GM12873 (cell line): ENCODE measurements at regions not wholly inside any gene's neighbourhood (a gene's known extent, or its start where the extent isn't known, plus 50 kb on each side); places are given as distances from the start of the nearest gene placed in this dataset.

Source experiments
- TF ChIP-seq, protein P1 (sequence below): IDR thresholded peaks from 2 replicates; pipeline ENCODE4 v1.5.1; 2012; ENCODE audit warnings: low read depth, mild to moderate bottlenecking, moderate library complexity, low read length, control low read depth; ENCODE audit not compliant: insufficient read depth; ENCODE audit errors: missing control alignments

DNA sequence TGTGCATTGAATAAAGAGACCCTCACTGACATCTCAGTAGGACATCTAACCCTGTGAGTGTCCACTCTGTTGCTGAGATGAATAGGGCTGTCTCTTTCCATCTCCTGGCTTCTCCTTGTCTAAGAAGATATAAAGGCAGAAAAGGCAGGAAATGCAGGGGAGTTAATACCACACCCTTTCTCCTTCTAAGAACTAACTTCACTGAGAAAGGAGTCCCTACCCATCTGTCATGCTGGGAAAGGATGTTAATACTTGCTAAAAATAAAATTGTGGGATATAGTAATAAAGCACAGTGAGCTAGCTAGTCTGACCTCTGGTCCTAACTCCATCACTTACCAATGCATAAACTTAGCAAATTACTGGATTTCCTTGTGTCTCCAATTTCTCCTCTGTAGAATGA is 213.9 kb upstream of the FIGN start:
- TF ChIP-seq, protein P1, sequence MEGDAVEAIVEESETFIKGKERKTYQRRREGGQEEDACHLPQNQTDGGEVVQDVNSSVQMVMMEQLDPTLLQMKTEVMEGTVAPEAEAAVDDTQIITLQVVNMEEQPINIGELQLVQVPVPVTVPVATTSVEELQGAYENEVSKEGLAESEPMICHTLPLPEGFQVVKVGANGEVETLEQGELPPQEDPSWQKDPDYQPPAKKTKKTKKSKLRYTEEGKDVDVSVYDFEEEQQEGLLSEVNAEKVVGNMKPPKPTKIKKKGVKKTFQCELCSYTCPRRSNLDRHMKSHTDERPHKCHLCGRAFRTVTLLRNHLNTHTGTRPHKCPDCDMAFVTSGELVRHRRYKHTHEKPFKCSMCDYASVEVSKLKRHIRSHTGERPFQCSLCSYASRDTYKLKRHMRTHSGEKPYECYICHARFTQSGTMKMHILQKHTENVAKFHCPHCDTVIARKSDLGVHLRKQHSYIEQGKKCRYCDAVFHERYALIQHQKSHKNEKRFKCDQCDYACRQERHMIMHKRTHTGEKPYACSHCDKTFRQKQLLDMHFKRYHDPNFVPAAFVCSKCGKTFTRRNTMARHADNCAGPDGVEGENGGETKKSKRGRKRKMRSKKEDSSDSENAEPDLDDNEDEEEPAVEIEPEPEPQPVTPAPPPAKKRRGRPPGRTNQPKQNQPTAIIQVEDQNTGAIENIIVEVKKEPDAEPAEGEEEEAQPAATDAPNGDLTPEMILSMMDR = no peak

DNA sequence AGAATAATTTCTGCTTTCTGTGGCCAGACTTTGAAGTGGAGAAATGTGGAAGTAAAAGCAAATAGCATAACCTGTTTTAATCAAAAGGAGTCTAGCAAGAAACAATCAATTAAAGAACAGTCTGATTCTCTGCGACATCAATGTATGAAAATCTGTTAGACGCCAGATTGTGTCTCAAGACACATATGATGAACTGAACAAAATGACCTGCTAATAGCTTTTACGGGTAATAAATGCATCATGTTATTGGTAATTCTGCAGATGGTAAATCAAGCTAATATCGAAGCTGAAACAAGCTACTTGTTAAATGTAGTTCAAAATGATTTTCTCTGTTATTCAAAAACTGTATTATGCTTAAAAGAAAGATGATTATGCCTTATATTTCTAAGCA is 208.5 kb upstream of the FIGN start:
- TF ChIP-seq, protein P1 = no peak

DNA sequence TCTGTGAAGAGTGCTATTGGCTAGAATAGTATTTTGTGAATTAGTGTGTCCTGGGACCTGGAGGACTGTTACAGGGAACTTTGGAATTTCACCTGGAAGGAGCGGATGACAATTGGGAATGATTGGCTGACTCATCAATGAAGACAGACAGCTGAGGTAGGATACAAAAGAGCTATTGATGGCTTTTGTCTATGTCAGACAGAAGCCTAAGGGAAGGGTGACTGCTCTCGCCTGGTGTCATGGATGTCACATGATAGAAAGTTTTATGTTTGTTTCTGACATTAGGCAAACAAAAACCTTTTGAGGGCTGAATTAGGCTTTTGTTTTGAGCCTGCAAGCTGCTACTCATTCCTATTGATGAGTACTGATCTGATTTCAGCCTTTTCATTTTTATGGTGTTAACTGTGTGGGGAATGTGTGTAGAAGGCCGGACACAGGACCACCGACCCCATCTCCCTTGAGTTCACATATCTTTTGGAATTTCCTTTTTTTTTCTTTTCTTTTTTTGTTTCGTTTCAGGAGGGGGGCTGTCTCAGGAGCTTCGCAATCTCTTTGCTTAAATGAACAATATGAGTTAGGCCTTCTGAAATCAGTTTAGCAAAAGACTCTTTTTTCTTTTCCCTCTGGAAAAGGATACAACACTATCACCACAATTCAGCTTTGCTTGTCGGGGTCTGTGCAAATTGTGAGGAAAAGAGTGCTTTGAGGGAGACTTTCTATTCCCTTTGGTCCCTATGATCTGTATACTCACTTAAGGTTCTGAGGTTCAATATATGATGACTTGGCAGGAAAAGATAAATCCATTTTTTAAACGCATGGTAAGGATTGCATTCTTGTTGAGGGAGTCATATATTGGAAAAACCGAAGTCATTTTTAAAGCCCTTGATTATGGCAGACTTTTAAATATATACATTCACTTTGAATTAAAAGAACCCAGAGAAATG is 207.9 kb upstream of the FIGN start:
- TF ChIP-seq, protein P1 = no peak

DNA sequence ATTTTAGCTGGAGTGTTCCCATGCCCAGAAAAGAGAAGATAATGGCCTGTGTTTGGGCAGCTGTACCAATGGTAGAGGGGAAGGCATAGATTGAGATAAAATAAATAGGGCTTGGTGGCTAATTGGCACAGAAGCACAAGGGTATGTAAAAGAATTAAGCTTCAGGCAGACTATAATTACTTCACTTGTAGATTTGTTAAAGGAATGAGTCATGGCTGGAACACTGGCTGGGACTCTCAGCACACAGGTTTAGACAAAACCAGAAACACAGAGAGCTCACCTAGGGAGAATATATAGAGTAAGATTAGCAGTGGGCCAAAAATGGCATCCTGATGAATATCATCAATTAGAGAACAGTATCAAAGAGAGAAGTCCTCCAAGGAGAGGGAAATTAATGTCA is 198.3 kb upstream of the FIGN start:
- TF ChIP-seq, protein P1 = no peak

DNA sequence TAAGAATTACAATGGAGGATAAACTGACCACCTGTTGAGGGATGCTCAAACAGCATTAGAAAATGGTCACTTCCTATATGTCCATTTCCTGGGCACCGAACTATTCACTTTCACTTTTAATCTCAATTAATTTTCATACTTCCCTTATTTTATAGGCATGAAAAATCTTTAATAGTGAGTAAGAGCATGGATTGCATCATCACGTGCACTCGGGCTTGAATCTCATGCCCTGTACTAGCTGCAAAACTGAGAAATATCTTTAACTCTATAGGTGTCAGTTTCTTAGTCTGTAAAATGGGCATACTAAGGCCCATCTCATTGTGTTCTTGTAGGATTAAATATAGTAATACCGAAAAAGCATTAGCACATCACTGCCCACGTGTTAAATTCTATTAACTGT is 183.9 kb upstream of the FIGN start:
- TF ChIP-seq, protein P1 = no peak

DNA sequence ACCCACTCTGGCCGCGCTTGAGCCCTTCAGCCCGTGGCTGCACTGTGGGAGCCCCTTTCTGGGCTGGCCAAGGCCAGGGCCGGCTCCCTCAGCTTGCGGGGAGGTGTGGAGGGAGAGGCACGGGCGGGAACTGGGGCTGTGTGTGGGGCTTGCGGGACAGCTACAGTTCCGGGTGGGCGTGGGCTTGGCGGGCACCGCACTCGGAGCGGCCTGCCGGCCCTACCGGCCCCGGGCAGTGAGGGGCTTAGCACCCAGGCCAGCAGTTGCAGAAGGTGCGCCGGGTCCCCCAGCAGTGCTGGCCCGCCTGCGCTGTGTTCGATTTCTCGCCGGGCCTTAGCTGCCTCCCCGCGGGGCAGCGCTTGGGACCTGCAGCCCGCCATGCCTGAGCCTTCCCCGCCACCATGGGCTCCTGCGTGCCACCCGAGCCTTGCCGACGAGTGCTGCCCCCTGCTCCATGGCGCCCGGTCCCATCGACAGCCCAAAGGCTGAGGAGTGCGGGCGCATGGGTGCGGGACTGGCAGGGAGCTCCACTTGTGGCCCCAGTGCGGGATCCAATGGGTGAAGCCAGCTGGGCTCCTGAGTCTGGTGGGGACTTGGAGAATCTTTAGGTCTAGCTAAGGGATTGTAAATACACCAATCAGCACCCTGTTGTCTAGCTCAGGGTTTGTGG is 173.7 kb upstream of the FIGN start:
- TF ChIP-seq, protein P1 = no peak

DNA sequence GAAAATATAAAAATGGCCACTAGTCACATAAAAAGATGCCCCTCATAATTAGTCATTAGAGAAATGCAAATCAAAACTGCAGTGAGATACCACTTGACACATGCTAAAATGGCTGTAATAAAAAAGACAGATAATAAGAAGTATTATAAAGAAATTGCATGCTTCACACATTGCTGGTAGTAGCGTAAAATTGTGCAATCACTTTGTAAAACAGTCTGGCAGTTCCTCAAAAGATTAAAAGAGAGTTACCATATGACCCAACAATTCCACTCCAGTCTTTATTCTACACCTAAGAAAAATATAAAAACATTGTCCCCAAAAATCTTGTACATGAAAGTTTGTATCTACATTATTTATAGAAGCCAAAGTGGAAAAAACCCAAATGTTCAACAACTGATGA is 170.6 kb upstream of the FIGN start:
- TF ChIP-seq, protein P1 = no peak
